GM21515 (cell line): ENCODE measurements at regions not wholly inside any gene's neighbourhood (a gene's known extent, or its start where the extent isn't known, plus 50 kb on each side); places are given as distances from the start of the nearest gene placed in this dataset.
"Not testable (repeated sequence)": the region's sequence is repeated elsewhere in the genome, so short reads cannot be mapped to it uniquely, and the experiment has no call there.

ENCODE experiments used
- ATAC-seq: cut with Tn5 transposase; IDR thresholded peaks from one replicate; pipeline ENCODE4 v1.9.1; 2021; ENCODE audit not compliant: unreplicated experiment

- ATAC-seq, result peak; percentile 57
Observed at GRCh38 chr21:8455279-8456128, 2065.9 kb upstream of the TPTE start.

- peak; percentile 76 for ATAC-seq
Observed at GRCh38 chr21:8464403-8465152, 2056.8 kb upstream of the TPTE start.

GRCh38 chr21:8466642-8467041 lies 2054.7 kb upstream of the TPTE start:
- ATAC-seq, result not testable (repeated sequence)
